Kasumi-1 (cell line): ENCODE measurements at regions not wholly inside any gene's neighbourhood (a gene's known extent, or its start where the extent isn't known, plus 50 kb on each side); places are given as distances from the start of the nearest gene placed in this dataset.
A peak's percentile ranks its signal among the peaks of the same experiment; 100 is the strongest.

Experiments used
- DNase-seq, 2 experiments: peaks; one replicate each; lab custom pipeline; 2025; lab: John Stamatoyannopoulos, UW

DNA sequence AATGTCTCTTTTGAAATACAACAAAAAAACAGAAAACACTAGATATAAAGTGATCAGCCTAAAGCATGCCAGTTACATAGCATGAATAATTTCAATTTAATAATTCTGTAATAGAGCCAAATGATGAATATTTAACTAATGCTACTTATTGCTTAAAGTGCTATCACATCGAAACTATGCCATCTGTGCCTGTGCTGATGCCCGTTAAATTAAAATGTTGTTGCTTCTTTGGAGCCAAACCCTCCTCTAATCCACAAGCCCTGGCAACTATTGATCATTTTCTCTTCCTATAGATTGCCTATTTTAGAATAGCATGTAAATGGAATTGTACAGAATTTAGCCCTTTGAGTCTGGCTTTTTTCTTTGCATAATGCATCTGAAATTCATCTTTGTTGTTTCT, 356.2 kb downstream of the CHSY3 start:
- no peak for DNase-seq

DNA sequence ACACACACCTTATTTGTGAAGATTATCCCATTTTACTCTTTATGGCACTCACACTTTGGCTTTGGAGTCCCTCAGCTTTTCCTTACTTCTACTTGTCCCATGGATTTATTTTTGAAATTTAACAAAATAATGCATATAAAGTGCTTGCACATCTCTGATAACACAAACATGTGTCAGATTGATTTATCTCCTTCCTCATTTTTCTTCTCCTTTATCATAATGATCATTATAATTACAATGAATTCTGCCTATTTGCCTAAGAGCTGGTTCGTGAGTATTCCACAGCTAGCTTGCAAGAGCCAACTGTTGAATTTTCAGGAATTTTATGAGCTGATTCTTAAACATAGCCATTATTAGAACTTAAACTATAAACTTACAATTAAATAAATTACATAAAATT, 347.7 kb downstream of the CHSY3 start:
- no peak for DNase-seq

DNA sequence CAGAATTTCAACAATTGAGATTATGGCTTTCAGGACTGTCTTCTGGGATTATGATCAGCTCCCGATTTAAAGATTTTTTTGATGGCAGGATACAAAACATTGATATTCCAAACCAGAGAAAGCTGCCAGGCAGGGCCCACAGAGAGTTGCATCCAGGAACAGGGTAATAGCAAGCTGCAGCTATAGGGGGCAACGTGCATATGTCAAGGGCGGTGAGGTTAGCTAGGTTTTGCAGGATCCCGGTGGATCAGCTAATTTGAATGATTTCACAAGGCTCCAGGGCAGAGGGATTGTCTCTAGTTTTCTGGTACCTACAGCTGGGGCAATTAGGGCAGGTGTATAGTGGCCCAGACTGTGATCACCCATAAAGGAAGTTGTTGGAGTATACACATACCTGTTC, 339.4 kb downstream of the CHSY3 start:
- DNase-seq: no peak

DNA sequence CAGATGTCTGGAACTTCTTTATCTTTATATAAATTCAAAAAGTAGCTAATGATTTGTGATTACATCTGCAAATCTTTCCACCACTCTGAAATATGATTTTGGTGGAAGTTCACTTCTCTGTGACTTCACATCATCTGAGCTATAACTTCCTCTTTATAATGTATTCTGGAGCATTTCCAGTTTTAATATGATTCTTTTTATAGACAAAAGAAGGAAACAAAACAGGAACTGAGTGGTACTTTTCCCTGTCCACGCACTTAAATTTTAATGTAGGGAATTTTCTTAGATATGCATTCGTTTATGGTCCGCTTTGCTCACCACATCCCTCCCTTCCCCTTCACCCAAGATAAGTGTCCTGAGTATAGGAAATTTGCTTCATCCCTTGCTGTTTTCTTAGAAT, 333.5 kb downstream of the CHSY3 start:
- DNase-seq: peak; percentile 62
